Sigmoid colon (tissue), 4 donors: ENCODE measurements at regions not wholly inside any gene's neighbourhood (a gene's known extent, or its start where the extent isn't known, plus 50 kb on each side); places are given as distances from the start of the nearest gene placed in this dataset.

Source experiments
- CTCF ChIP-seq, 4 experiments: fragments of 450-650 bp in 3 of 4; fragments of 200-600 bp in 1 of 4; IDR thresholded peaks; one replicate each; pipeline ENCODE4 v1.5.1; 2016 to 2019; ENCODE audit warnings: antibody characterized with exemption in 4 of 4, mild to moderate bottlenecking in 3 of 4, moderate library complexity in 2 of 4
- EP300 ChIP-seq, 4 donors: sonication (generic); formaldehyde crosslinking; IDR thresholded peaks; one replicate each; pipeline ENCODE4 v1.6.1; 2017; ENCODE audit warnings: antibody characterized with exemption in 4 of 4
- POLR2A ChIP-seq, 2 donors: fragments of 450-650 bp; IDR thresholded peaks; one replicate each; pipeline ENCODE4 v1.6.1; 2016; ENCODE audit warnings: antibody characterized with exemption in 2 of 2, mild to moderate bottlenecking in 2 of 2, moderate library complexity in 2 of 2
- POLR2AphosphoS5 ChIP-seq, 4 donors: sonication (generic); formaldehyde crosslinking; IDR thresholded peaks; one replicate each; pipeline ENCODE4 v1.6.1; 2017; ENCODE audit warnings: antibody characterized with exemption in 4 of 4

GRCh38 chr12:107377596-107378385, 284.4 kb upstream of the CRY1 start:
- TF ChIP-seq POLR2A (IDR thresholded peaks at IDR 0.05): no peak
- no peak for TF ChIP-seq CTCF (IDR thresholded peaks at IDR 0.05)
- TF ChIP-seq EP300 (IDR thresholded peaks at IDR 0.05): no peak
- no peak for TF ChIP-seq POLR2AphosphoS5 (IDR thresholded peaks at IDR 0.05)
